Karpas-422 (cell line): ENCODE measurements at regions not wholly inside any gene's neighbourhood (a gene's known extent, or its start where the extent isn't known, plus 50 kb on each side); places are given as distances from the start of the nearest gene placed in this dataset.

Experiments
- DNase-seq: peaks from one replicate; pipeline ENCODE4 v3.0.0-alpha.2; 2015
- H2AFZ ChIP-seq: fragments of 200-600 bp; sonication (generic); 2 replicates; pipeline ENCODE4 v1.6.1; 2014; ENCODE audit warnings: antibody characterized with exemption, low read length, mixed read lengths
- H3K27ac ChIP-seq: fragments of 200-600 bp; sonication (generic); 2 replicates; pipeline ENCODE4 v1.5.1; 2014; ENCODE audit warnings: mild to moderate bottlenecking, low read length, moderate library complexity
- H3K27me3 ChIP-seq: fragments of 200-600 bp; sonication (generic); 2 replicates; pipeline ENCODE4 v1.6.1; 2014; ENCODE audit warnings: low read length, mixed read lengths
- H3K36me3 ChIP-seq: fragments of 200-600 bp; sonication (generic); 2 replicates; pipeline ENCODE4 v1.6.1; 2014; ENCODE audit warnings: low read length, mixed read lengths; ENCODE audit not compliant: insufficient read depth
- H3K4me1 ChIP-seq: fragments of 200-600 bp; sonication (generic); 2 replicates; pipeline ENCODE4 v1.6.1; 2014; ENCODE audit warnings: mild to moderate bottlenecking, low read length, mixed read lengths
- H3K4me2 ChIP-seq: fragments of 200-600 bp; sonication (generic); 2 replicates; pipeline ENCODE4 v1.6.1; 2014; ENCODE audit warnings: low read length, low read depth, mild to moderate bottlenecking; ENCODE audit not compliant: poor library complexity, severe bottlenecking
- H3K4me3 ChIP-seq: fragments of 200-600 bp; sonication (generic); 2 replicates; pipeline ENCODE4 v1.5.1; 2014; ENCODE audit warnings: mild to moderate bottlenecking, antibody characterized with exemption, low read length, mixed read lengths
- H3K79me2 ChIP-seq: fragments of 200-600 bp; sonication (generic); 2 replicates; pipeline ENCODE4 v1.6.1; 2014; ENCODE audit warnings: mild to moderate bottlenecking, low read length, mixed read lengths
- H3K9ac ChIP-seq: fragments of 200-600 bp; sonication (generic); 2 replicates; pipeline ENCODE4 v1.6.0; 2014; ENCODE audit warnings: low read length
- H3K9me2 ChIP-seq: fragments of 200-600 bp; sonication (generic), shearing (Covaris generic); replicated peaks from 2 replicates; pipeline ENCODE4 v1.6.0; 2014; ENCODE audit warnings: mild to moderate bottlenecking, low read length, moderate library complexity; ENCODE audit not compliant: insufficient read depth
- H3K9me3 ChIP-seq: fragments of 300-700, 200-600 bp; sonication (generic); 2 replicates; pipeline ENCODE4 v1.6.1; 2014; ENCODE audit warnings: low read length, mixed read lengths
- H4K20me1 ChIP-seq: fragments of 200-600 bp; sonication (generic); 2 replicates; pipeline ENCODE4 v1.6.1; 2014; ENCODE audit warnings: mild to moderate bottlenecking, antibody characterized with exemption, low read length, low read depth; ENCODE audit not compliant: insufficient read depth

DNA sequence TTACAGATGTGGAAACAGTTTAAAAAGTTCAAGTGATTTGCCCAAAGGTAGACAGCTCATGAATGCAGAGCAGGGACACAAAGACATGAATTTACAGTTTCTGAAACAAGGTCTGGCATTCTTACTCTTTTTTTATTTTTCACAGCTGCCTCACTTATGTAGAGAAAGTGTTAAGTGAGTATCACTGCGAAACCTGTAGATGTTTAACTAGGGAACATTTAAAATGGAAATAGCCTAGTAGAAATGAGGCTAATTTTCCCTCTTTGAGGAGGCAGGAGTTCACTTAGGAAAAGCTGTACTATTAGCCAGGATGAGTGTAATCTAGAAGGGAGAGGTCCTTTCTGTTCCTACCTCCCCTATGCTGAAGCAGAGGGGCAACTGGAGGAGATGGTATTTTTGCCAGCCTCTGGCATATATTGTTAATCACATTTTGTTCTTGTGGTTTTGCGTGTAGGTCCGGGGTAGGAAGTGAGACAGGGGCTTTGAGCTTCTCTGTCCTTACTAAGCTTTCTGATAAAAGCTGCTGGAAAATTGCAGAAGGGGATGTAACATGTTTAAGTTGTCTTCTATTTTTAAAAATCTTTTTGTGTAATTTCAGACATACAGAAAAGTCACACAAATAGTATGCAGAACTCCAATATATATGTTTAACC is 492.8 kb upstream of the NR3C2 start:
- Histone ChIP-seq H3K36me3 (no peaks in the 10 kb centered on the region), H3K9me3 (peaks cover 9% of the 10 kb centered on the region; the same call in 1 of the 2 replicates), H2AFZ (no peak overlapping the region), H3K4me2 (no peak overlapping the region), H4K20me1 (no peaks in the 10 kb centered on the region), H3K27me3 (no peaks in the 10 kb centered on the region), H3K9ac (no peak overlapping the region), H3K4me3 (no peak overlapping the region), H3K27ac (no peak overlapping the region), H3K79me2 (no peaks in the 10 kb centered on the region), H3K9me2 (no peaks in the 10 kb centered on the region), H3K4me1 (no peaks in the 10 kb centered on the region)
- no peak for DNase-seq

DNA sequence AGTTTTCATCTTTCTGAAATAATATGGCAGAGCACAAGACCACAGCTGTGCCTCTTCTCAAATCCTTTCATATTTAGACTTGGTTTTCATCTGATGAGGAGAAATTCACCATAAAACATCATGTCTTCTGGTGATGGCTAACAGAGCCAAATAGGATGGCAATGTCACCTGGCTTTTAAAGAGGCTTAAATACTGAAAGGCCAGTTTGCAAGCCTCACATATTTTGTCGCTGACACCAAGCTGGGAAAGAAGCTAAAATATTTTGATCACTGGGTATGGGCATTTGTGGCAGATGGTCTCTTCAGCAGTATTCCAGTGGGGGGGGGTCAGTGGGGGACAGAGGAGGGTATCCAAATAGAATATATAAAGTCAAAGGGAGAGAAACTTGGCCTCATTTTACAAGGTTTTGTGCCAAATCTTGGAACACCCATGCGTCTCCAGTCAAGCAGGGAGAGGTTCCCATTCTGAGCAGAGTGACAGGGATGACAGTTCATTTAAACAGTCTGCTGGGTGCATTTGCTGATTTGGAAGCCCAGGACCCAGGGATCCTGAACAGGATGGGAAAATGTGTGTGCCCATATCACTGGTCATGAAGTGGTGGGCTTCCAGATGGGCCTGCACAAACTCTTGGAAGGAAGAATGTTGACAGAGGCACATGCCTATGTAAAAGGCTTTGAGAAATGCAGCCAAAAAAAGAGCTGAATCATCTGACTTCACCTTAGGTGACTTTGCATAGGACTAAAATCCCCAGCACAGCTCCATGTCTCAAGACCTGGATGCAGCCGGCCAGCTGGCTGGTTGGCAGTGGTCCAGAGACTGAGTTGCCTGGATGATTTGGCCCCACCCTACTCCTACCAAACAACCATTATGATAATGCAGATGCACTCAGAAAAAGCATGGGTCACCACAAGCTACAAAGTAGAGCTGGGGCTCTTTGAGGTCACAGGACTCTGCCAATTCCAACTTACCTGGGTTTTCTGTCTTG is 484.4 kb upstream of the NR3C2 start:
- Histone ChIP-seq H4K20me1 (no peaks in the 10 kb centered on the region), H3K9me2 (peaks cover 8% of the 10 kb centered on the region; the same call in 1 of the 2 replicates), H3K4me3 (no peak overlapping the region), H3K27me3 (no peaks in the 10 kb centered on the region), H2AFZ (no peak overlapping the region), H3K4me2 (no peak overlapping the region), H3K9ac (no peak overlapping the region), H3K4me1 (no peaks in the 10 kb centered on the region), H3K27ac (no peak overlapping the region), H3K9me3 (peaks cover 9% of the 10 kb centered on the region), H3K36me3 (no peaks in the 10 kb centered on the region), H3K79me2 (no peaks in the 10 kb centered on the region)
- DNase-seq, result no peak

DNA sequence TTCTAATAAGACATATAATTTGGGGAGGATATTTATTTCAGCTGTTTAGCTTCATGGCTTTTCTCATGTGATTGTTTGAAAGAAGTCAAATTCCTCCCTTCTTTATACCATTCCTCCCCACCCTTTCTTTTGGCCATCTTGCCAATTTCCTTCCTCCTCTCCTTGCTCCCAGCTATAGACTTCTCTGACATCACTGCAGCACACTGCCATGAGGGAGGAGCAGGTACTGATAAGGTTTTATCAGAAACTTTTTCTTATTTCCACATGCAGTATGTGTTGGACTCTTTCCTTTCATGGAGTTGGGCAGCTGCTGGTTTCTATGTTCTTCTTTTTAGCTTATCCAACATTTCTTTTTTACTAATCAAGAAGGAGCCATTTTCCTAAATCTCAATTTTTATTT is 481.7 kb upstream of the NR3C2 start:
- H3K36me3 ChIP-seq, result no peaks in the 10 kb centered on the region
- no peaks in the 10 kb centered on the region for H4K20me1 ChIP-seq
- no peak overlapping the region for H2AFZ ChIP-seq
- H3K4me1 ChIP-seq, result no peaks in the 10 kb centered on the region
- no peak overlapping the region for H3K4me3 ChIP-seq
- no peaks in the 10 kb centered on the region; the same call in 1 of the 2 replicates for H3K9me3 ChIP-seq
- H3K4me2 ChIP-seq, result no peak overlapping the region
- no peak for DNase-seq
- no peaks in the 10 kb centered on the region for H3K79me2 ChIP-seq
- H3K9me2 ChIP-seq, result peaks cover 8% of the 10 kb centered on the region; the same call in 1 of the 2 replicates
- H3K27me3 ChIP-seq, result no peaks in the 10 kb centered on the region
- no peak overlapping the region for H3K27ac ChIP-seq
- H3K9ac ChIP-seq, result no peak overlapping the region

DNA sequence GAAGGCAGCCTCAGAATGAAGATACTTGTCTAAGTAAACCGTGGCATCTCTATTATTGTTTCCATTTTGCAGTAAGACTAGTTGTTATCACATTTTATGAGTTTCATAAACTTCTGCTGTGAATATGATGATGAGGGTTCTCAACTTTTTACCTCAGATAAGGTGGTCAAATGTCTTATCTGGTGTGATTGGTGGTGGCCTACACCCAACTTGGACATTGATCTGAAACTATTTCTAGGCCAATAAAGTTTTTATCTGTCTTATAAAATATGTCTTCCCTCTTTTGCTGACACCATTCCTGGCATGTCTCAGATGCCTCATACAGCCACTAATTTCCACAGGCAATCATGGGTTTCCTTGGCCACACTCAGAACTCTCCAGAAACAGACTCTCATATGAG is 480.3 kb upstream of the NR3C2 start:
- Histone ChIP-seq H3K4me2 (no peak overlapping the region), H2AFZ (no peak overlapping the region), H3K79me2 (no peaks in the 10 kb centered on the region), H3K9me3 (no peaks in the 10 kb centered on the region; the same call in 1 of the 2 replicates), H4K20me1 (no peaks in the 10 kb centered on the region), H3K9ac (no peak overlapping the region), H3K27ac (no peak overlapping the region), H3K4me1 (no peaks in the 10 kb centered on the region), H3K36me3 (no peaks in the 10 kb centered on the region), H3K9me2 (peaks cover 8% of the 10 kb centered on the region; the same call in 1 of the 2 replicates), H3K27me3 (no peaks in the 10 kb centered on the region), H3K4me3 (no peak overlapping the region)
- no peak for DNase-seq

DNA sequence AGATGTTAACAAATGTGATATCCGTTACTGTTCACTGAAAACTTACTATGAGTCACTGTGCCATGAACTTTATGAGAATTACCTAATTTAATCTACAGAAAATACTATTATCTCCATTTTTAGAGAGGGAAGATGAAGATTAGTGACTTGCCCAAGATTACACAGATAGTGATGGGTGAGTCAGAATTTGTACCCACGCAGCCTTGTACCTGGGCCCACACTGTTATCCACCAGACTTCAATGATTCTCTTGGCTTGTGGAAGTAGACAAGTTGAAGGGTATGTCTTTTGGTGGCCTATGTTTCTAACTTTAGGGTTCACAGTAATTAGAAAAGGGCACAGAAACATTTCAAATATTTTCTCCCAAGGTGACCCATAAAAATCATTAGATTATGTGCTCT is 472.5 kb upstream of the NR3C2 start:
- no peak overlapping the region for H3K27ac ChIP-seq
- no peaks in the 10 kb centered on the region for H3K36me3 ChIP-seq
- H3K27me3 ChIP-seq, result no peaks in the 10 kb centered on the region
- H3K4me3 ChIP-seq, result no peak overlapping the region
- H3K4me2 ChIP-seq, result no peak overlapping the region
- DNase-seq, result no peak
- no peak overlapping the region for H3K9ac ChIP-seq
- H3K9me2 ChIP-seq, result peaks cover 4% of the 10 kb centered on the region; the same call in 1 of the 2 replicates
- no peaks in the 10 kb centered on the region for H3K9me3 ChIP-seq
- no peak overlapping the region for H2AFZ ChIP-seq
- no peaks in the 10 kb centered on the region for H3K4me1 ChIP-seq
- no peaks in the 10 kb centered on the region for H4K20me1 ChIP-seq
- H3K79me2 ChIP-seq, result no peaks in the 10 kb centered on the region

DNA sequence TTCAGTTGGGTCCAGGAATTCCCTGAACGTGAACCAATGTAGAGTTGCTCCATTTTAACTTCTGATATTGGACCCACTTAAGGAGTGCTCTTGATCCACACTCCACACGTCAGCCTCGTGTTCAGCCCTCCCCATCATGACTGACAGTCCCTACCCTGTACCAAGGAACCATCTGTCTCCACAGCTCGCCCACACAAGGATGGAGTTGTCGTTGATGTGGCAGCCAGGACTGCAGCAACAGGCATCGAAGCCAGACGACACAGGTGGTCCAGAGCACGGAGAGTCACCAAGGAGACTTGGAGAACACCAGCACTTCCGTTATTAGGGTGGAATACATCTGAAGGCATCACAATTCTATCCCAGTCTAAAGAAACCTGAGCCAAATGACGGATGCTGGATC is 472.1 kb upstream of the NR3C2 start:
- Histone ChIP-seq H3K79me2 (no peaks in the 10 kb centered on the region), H3K27me3 (no peaks in the 10 kb centered on the region)

DNA sequence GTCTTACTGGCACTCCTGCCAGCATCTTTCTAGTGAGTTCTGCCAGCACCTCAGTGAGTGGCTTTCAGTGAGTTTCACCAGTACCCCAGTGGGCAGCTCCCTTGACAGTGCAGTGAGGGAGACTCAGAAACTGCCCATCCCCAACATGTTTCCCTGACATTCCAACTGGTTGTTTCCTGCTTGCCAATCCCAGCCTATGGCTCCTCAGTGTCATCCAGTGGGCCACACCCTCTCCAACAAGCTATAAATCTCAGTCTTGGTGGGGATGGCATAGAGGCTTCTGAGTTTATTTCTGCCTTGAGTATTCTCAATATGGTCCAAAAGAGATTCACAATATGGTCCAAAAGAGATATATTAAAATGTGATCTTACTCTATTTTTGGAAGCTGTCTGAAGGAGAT is 461.2 kb upstream of the NR3C2 start:
- Histone ChIP-seq H3K79me2 (no peaks in the 10 kb centered on the region), H3K4me1 (no peaks in the 10 kb centered on the region), H3K27ac (no peak overlapping the region), H3K4me3 (no peak overlapping the region), H3K36me3 (no peaks in the 10 kb centered on the region), H3K9me2 (no peaks in the 10 kb centered on the region), H2AFZ (no peak overlapping the region), H3K9ac (no peak overlapping the region), H4K20me1 (no peaks in the 10 kb centered on the region), H3K27me3 (no peaks in the 10 kb centered on the region), H3K9me3 (peaks cover 3% of the 10 kb centered on the region; the same call in 1 of the 2 replicates), H3K4me2 (no peak overlapping the region)
- DNase-seq, result no peak

More for the DNA sequence above, 472.1 kb upstream of the NR3C2 start:
- Histone ChIP-seq H4K20me1 (no peaks in the 10 kb centered on the region), H3K9me2 (peaks cover 4% of the 10 kb centered on the region; the same call in 1 of the 2 replicates), H3K4me1 (no peaks in the 10 kb centered on the region), H3K36me3 (no peaks in the 10 kb centered on the region), H3K4me2 (no peak overlapping the region), H3K27ac (no peak overlapping the region), H3K9ac (no peak overlapping the region), H3K4me3 (no peak overlapping the region), H3K9me3 (no peaks in the 10 kb centered on the region), H2AFZ (no peak overlapping the region)
- no peak for DNase-seq

DNA sequence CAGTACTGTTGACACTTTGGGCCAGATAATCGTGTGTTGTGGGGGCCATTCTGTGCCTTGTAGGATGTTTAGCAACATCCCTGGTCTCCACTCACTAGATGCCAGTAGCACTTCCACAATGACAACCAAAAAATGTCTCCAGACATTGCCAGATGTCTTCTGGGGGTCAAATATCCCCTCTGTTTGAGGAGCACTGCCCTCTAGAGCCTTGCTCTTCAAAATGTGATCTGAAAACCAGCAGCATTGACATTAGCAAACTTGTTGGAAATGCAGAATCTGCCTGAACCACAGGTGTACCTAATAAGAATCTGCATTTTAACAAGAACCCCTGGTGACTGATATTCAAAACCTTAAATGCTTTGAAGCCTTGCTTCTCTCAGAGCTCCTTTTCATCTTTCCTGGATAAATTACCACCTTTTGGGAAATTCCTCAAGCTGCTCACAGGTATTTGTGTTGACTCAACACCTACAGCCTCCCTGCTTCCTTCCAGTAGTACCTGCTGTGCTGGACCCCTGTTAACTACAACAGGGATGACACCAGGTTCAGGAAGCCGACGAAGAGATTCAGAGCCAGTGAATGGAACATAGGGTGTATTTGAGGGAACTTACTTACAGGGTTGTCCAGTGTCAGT is 459.0 kb upstream of the NR3C2 start:
- H4K20me1 ChIP-seq, result no peaks in the 10 kb centered on the region
- no peak overlapping the region for H3K4me3 ChIP-seq
- no peaks in the 10 kb centered on the region for H3K9me2 ChIP-seq
- H3K27ac ChIP-seq, result no peak overlapping the region
- no peak overlapping the region for H3K4me2 ChIP-seq
- H3K4me1 ChIP-seq, result no peaks in the 10 kb centered on the region
- no peaks in the 10 kb centered on the region; the same call in 1 of the 2 replicates for H3K27me3 ChIP-seq
- H2AFZ ChIP-seq, result no peak overlapping the region
- DNase-seq, result no peak
- no peaks in the 10 kb centered on the region for H3K36me3 ChIP-seq
- H3K9me3 ChIP-seq, result peaks cover 9% of the 10 kb centered on the region; the same call in 1 of the 2 replicates
- H3K9ac ChIP-seq, result no peak overlapping the region
- H3K79me2 ChIP-seq, result no peaks in the 10 kb centered on the region
